ENCODE measurements at regions not wholly inside any gene's neighbourhood (a gene's known extent, or its start where the extent isn't known, plus 50 kb on each side); places are given as distances from the start of the nearest gene placed in this dataset.

- TF ChIP-seq, protein P1, sequence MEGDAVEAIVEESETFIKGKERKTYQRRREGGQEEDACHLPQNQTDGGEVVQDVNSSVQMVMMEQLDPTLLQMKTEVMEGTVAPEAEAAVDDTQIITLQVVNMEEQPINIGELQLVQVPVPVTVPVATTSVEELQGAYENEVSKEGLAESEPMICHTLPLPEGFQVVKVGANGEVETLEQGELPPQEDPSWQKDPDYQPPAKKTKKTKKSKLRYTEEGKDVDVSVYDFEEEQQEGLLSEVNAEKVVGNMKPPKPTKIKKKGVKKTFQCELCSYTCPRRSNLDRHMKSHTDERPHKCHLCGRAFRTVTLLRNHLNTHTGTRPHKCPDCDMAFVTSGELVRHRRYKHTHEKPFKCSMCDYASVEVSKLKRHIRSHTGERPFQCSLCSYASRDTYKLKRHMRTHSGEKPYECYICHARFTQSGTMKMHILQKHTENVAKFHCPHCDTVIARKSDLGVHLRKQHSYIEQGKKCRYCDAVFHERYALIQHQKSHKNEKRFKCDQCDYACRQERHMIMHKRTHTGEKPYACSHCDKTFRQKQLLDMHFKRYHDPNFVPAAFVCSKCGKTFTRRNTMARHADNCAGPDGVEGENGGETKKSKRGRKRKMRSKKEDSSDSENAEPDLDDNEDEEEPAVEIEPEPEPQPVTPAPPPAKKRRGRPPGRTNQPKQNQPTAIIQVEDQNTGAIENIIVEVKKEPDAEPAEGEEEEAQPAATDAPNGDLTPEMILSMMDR (IDR thresholded peaks at IDR 0.05), result no peak
- no peak for TF ChIP-seq ZBTB33 (IDR thresholded peaks at IDR 0.05; ENCODE audit: borderline replicate concordance, low read depth)
Measured at GRCh38 chr3:71964170-71964569, 179.2 kb upstream of the PROK2 start (continued).

- Histone ChIP-seq H3K4me3 (ENCODE audit: low read depth in 2 of 2, low read length in 1 of 2) (no peak overlapping the region), H3K27ac (ENCODE audit: low read depth in 2 of 2, low read length in 1 of 2) (no peak overlapping the region), H3K4me2 (no peak overlapping the region), H3K36me3 (replicated peaks in 1 of 2; ENCODE audit: control insufficient read depth in 1 of 2, insufficient read depth in 2 of 2, low read length in 1 of 2) (no peaks in the 10 kb centered on the region), H3F3A (replicated peaks; ENCODE audit: insufficient read depth) (no peaks in the 10 kb centered on the region), H3K9ac (no peak overlapping the region), H3K9me3 (no peaks in the 10 kb centered on the region), H3K27me3 (ENCODE audit: insufficient read depth) (0 out of 2 replicates have a peak, but pooled peaks cover 6% of the 10 kb centered on the region), H4K20me1 (ENCODE audit: insufficient read depth) (no peaks in the 10 kb centered on the region), H2AFZ (ENCODE audit: low read depth) (no peak overlapping the region), H3K79me2 (ENCODE audit: insufficient read depth) (no peaks in the 10 kb centered on the region), H3K9me2 (no peaks in the 10 kb centered on the region), H3K4me1 (ENCODE audit: control insufficient read depth in 1 of 2, insufficient read depth in 2 of 2, low read depth in 1 of 2, low read length in 1 of 2) (peaks cover 0 to 8% of the 10 kb centered on the region in 2 experiments; a peak in 1 of 4 replicates)
- POLR2A ChIA-PET, result no interaction called here
- 49% methylated on average over 8 of the region's 8 CpGs for WGBS (ENCODE audit: low lambda C conversion rate)
- CTCF ChIA-PET, result interaction anchor here (1.3 kb wide), 1 partner anchor 11 kb away, joined by 4 read pairs; no protein-coding TSS in a partner anchor
- TF ChIP-seq, protein P1 (IDR thresholded peaks at IDR 0.05), result no peak
- TF ChIP-seq USF2 (IDR thresholded peaks at IDR 0.05; ENCODE audit: borderline replicate concordance, low read depth, low read length), result no peak
- TF ChIP-seq TAF1 (IDR thresholded peaks at IDR 0.05; ENCODE audit: borderline replicate concordance, low read depth, low read length), result no peak
- TF ChIP-seq CHD2 (IDR thresholded peaks at IDR 0.05; ENCODE audit: low read length, partially characterized antibody), result no peak
- TF ChIP-seq ZBTB33 (IDR thresholded peaks at IDR 0.05; ENCODE audit: borderline replicate concordance, low read depth), result no peak
- TF ChIP-seq, protein P2, sequence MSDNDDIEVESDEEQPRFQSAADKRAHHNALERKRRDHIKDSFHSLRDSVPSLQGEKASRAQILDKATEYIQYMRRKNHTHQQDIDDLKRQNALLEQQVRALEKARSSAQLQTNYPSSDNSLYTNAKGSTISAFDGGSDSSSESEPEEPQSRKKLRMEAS (IDR thresholded peaks at IDR 0.05; ENCODE audit: low read depth), result no peak
- no peak for TF ChIP-seq MEF2A (IDR thresholded peaks at IDR 0.05; ENCODE audit: borderline replicate concordance, low read depth)
- TF ChIP-seq FOXJ3 (CRISPR knock-in tag; IDR thresholded peaks at IDR 0.05), result no peak
- TF ChIP-seq RFX5 (IDR thresholded peaks at IDR 0.05; ENCODE audit: low read length), result no peak
- no peak for TF ChIP-seq NFIC (IDR thresholded peaks at IDR 0.05; ENCODE audit: borderline replicate concordance)
- no peak for TF ChIP-seq RAD21 (IDR thresholded peaks at IDR 0.05; ENCODE audit: low read length)
- no peak for DNase-seq
Measured at GRCh38 chr3:71962561-71963240, 177.8 kb upstream of the PROK2 start.
